ENCODE measurements at regions not wholly inside any gene's neighbourhood (a gene's known extent, or its start where the extent isn't known, plus 50 kb on each side); places are given as distances from the start of the nearest gene placed in this dataset.

GRCh38 chr3:28645149-28645548 is 296.5 kb upstream of the AZI2 start:
- DNase-seq (ENCODE audit: low spot score): no peak
- peak; percentile 37 for FAIRE-seq

- no peak for DNase-seq (ENCODE audit: low spot score)
- no peak for FAIRE-seq
Observed at GRCh38 chr3:28646435-28646834, 297.8 kb upstream of the AZI2 start.

GRCh38 chr3:28649266-28649665 is 300.6 kb upstream of the AZI2 start:
- FAIRE-seq (no peak), DNase-seq (ENCODE audit: low spot score) (no peak)

GRCh38 chr3:28651159-28651558 is 302.5 kb upstream of the AZI2 start:
- FAIRE-seq (no peak), DNase-seq (ENCODE audit: low spot score) (no peak)

GRCh38 chr3:28664123-28664522 is 315.5 kb upstream of the AZI2 start:
- FAIRE-seq (no peak), DNase-seq (ENCODE audit: low spot score) (no peak)

GRCh38 chr3:28667646-28668621 is 319.3 kb upstream of the AZI2 start:
- FAIRE-seq (no peak), DNase-seq (ENCODE audit: low spot score) (peak; percentile 53)

- no peak for DNase-seq (ENCODE audit: low spot score)
- no peak for FAIRE-seq
Observed at GRCh38 chr3:28669870-28670269, 321.2 kb upstream of the AZI2 start.

GRCh38 chr3:28672406-28672805 is 323.8 kb upstream of the AZI2 start:
- no peak for DNase-seq (ENCODE audit: low spot score)
- FAIRE-seq: no peak

GRCh38 chr3:28673446-28673845 is 324.8 kb upstream of the AZI2 start:
- FAIRE-seq (no peak), DNase-seq (ENCODE audit: low spot score) (no peak)

- FAIRE-seq: no peak
- DNase-seq (ENCODE audit: low spot score): no peak
Observed at GRCh38 chr3:28674212-28674611, 325.6 kb upstream of the AZI2 start.

- no peak for FAIRE-seq
- DNase-seq (ENCODE audit: low spot score): no peak
Observed at GRCh38 chr3:28677581-28677980, 329.0 kb upstream of the AZI2 start.

- no peak for FAIRE-seq
- no peak for DNase-seq (ENCODE audit: low spot score)
Observed at GRCh38 chr3:28678086-28678485, 329.5 kb upstream of the AZI2 start.

GRCh38 chr3:28680050-28680449 is 331.4 kb upstream of the AZI2 start:
- no peak for FAIRE-seq

GRCh38 chr3:28682121-28682520 is 333.5 kb upstream of the AZI2 start:
- FAIRE-seq: no peak
- no peak for DNase-seq (ENCODE audit: low spot score)

More at GRCh38 chr3:28680050-28680449, 331.4 kb upstream of the AZI2 start:
- DNase-seq (ENCODE audit: low spot score): no peak

- DNase-seq (ENCODE audit: low spot score): no peak
- FAIRE-seq: no peak
Observed at GRCh38 chr3:28690176-28690575, 341.6 kb upstream of the AZI2 start.

GRCh38 chr3:28698706-28699105 is 350.1 kb upstream of the AZI2 start:
- no peak for DNase-seq (ENCODE audit: low spot score)
- no peak for FAIRE-seq

GRCh38 chr3:28699283-28699682 is 350.7 kb upstream of the AZI2 start:
- FAIRE-seq (no peak), DNase-seq (ENCODE audit: low spot score) (no peak)

GRCh38 chr3:28700728-28701127 is 352.1 kb upstream of the AZI2 start:
- DNase-seq (ENCODE audit: low spot score) (no peak), FAIRE-seq (no peak)

GRCh38 chr3:28703843-28704242 is 355.2 kb upstream of the AZI2 start:
- no peak for FAIRE-seq
- DNase-seq (ENCODE audit: low spot score): no peak

- no peak for FAIRE-seq
- DNase-seq (ENCODE audit: low spot score): no peak
Observed at GRCh38 chr3:28711293-28711692, 362.7 kb upstream of the AZI2 start.

- FAIRE-seq (no peak), DNase-seq (ENCODE audit: low spot score) (no peak)
Observed at GRCh38 chr3:28716939-28717338, 368.3 kb upstream of the AZI2 start.

GRCh38 chr3:28718074-28718849 is 369.6 kb upstream of the AZI2 start:
- no peak for FAIRE-seq
- DNase-seq (ENCODE audit: low spot score): no peak

Measured in urothelium cell line (cell line).